ENCODE measurements at regions not wholly inside any gene's neighbourhood (a gene's known extent, or its start where the extent isn't known, plus 50 kb on each side); places are given as distances from the start of the nearest gene placed in this dataset.

DNA sequence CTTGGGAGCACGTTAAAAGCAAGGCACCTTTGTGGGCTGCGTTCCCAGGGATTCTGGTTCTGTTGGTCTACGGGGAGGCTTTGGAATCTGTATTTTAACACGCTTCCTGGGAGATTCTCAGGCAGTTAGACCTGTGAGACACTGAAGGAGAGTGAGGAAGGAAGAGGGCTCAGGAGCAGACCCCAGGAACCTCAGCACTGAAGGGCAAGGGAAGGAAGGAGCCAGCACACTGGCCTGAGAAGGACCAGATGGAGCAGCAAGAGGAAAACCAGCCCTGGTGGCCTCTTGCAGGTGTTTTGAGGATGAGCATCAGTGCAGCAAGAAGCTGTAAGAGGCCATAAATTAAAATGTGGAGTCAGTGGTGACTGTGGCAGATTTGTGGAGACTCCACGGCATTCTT lies 146.7 kb downstream of the RPLP1 start:
- no peak for TF ChIP-seq CTCF (IDR thresholded peaks at IDR 0.05; ENCODE audit: control insufficient read depth, extremely low read depth, insufficient read depth)
- DNase-seq (ENCODE audit: low read depth), result no peak
- H3K4me3 ChIP-seq (ENCODE audit: low read depth, low read length), result no peak overlapping the region

GRCh38 chr15:69600556-69601085 lies 148.0 kb downstream of the RPLP1 start:
- TF ChIP-seq CTCF (IDR thresholded peaks at IDR 0.05; ENCODE audit: control insufficient read depth, extremely low read depth, insufficient read depth), result no peak
- no peak overlapping the region for H3K4me3 ChIP-seq (ENCODE audit: low read depth, low read length)
- no peak for DNase-seq (ENCODE audit: low read depth)

- no peak overlapping the region for H3K4me3 ChIP-seq (ENCODE audit: low read depth, low read length)
- DNase-seq (ENCODE audit: low read depth), result no peak
- no peak for TF ChIP-seq CTCF (IDR thresholded peaks at IDR 0.05; ENCODE audit: control insufficient read depth, extremely low read depth, insufficient read depth)
Observed at GRCh38 chr15:69601711-69602504, 149.3 kb downstream of the RPLP1 start.

DNA sequence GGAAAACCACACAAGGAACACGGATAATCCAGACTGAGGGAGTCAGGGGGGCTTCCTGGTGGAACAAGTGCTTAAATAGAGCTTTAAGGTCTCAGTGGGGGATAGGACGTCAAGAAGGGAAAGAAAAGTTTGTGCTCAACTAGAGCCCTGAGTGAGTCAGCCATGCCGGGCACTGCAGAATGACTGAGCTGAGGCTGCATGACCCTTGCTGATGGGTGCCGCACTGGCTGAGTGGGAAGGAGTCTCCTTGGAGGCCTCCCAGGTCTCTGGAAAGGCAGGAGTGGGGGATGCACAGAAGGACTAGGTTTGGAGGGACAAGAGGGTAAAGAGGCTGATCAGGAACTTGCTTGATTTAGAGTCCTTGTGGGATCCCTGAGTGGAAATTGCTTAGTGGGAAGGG lies 150.3 kb downstream of the RPLP1 start:
- H3K4me3 ChIP-seq (ENCODE audit: low read depth, low read length), result no peak overlapping the region
- TF ChIP-seq CTCF (IDR thresholded peaks at IDR 0.05; ENCODE audit: control insufficient read depth, extremely low read depth, insufficient read depth), result no peak
- no peak for DNase-seq (ENCODE audit: low read depth)

DNA sequence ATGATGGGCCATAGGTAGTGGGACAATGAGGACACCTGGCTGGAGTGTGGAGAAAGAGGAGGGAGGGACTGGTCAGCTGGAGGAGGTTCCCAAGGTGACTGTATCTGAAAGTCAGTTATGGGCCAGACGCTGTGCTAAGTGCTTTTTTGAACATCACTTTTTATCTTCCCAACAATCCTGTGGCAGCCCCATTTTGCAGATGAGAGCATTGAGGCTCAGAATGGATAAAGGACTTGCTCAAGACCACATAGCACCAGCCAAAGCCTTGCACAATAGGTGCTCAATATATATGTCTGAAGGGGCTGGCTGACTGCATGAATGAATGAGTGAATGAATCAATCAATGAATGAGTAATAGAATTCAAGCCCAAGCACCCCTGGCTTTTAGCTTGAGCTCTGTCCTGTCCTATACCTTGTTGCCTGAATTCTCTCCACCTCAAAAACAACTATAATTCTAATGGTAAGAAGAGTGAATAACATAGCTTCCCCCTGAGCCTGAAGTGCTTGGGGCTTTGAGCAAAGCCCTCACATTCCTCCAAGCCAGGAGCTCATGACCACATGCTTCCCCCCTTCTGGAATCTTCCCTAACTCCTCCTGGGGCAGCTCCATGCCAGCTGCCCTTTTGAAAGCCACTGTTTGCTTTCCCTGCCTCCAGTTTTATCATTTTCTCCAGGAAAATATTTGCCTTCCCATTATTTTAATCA lies 150.9 kb downstream of the RPLP1 start:
- no peak overlapping the region for H3K4me3 ChIP-seq (ENCODE audit: low read depth, low read length)
- no peak for TF ChIP-seq CTCF (IDR thresholded peaks at IDR 0.05; ENCODE audit: control insufficient read depth, extremely low read depth, insufficient read depth)
- no peak for DNase-seq (ENCODE audit: low read depth)

- DNase-seq (ENCODE audit: low read depth), result peak; percentile 99
- TF ChIP-seq CTCF (IDR thresholded peaks at IDR 0.05; ENCODE audit: control insufficient read depth, extremely low read depth, insufficient read depth), result peak; percentile 74
- no peak overlapping the region for H3K4me3 ChIP-seq (ENCODE audit: low read depth, low read length)
Observed at GRCh38 chr15:69604072-69604411, 151.4 kb downstream of the RPLP1 start.
